ENCODE measurements at regions not wholly inside any gene's neighbourhood (a gene's known extent, or its start where the extent isn't known, plus 50 kb on each side); places are given as distances from the start of the nearest gene placed in this dataset.
A peak's percentile ranks its signal among the peaks of the same experiment; 100 is the strongest.

- H3K4me2 ChIP-seq (ENCODE audit: low read length), result no peak overlapping the region
- no peak overlapping the region for H3K18ac ChIP-seq (ENCODE audit: low read length)
- H3K4me3 ChIP-seq (ENCODE audit: low read length), result no peak overlapping the region
- no peak overlapping the region for H4K8ac ChIP-seq (ENCODE audit: low read depth, low read length)
- no peaks in the 10 kb centered on the region for H3K79me2 ChIP-seq (ENCODE audit: control insufficient read depth, insufficient read depth, low read length)
- H2BK5ac ChIP-seq (ENCODE audit: low read length), result no peak overlapping the region
- no peak overlapping the region for H3K27ac ChIP-seq (ENCODE audit: low read depth, low read length)
- no peak overlapping the region for H3K23ac ChIP-seq (ENCODE audit: low read length)
- H3K27me3 ChIP-seq (ENCODE audit: insufficient read depth, low read length, poor library complexity), result no peaks in the 10 kb centered on the region
- WGBS (ENCODE audit: extremely low coverage, insufficient coverage, low lambda C conversion rate), result no CpG with 5 or more reads among the region's 6 CpGs
- no peak overlapping the region for H3K9ac ChIP-seq (ENCODE audit: low read length)
- no peaks in the 10 kb centered on the region for H3K36me3 ChIP-seq (ENCODE audit: control insufficient read depth, insufficient read depth, low read length)
- H3K4me1 ChIP-seq (ENCODE audit: control insufficient read depth, low read depth, low read length), result no peaks in the 10 kb centered on the region
- DNase-seq, result no peak
- no peak overlapping the region for H3K56ac ChIP-seq (ENCODE audit: low read length)
- no peak overlapping the region for H4K5ac ChIP-seq (ENCODE audit: low read length)
- no peak overlapping the region for H2BK15ac ChIP-seq (replicated peaks; ENCODE audit: low read depth)
- H2BK120ac ChIP-seq (ENCODE audit: low read depth, low read length), result no peak overlapping the region
- H3K79me1 ChIP-seq (ENCODE audit: low read length), result no peaks in the 10 kb centered on the region
- H2AK5ac ChIP-seq (ENCODE audit: low read length), result no peak overlapping the region
- no peak overlapping the region for H3K4ac ChIP-seq (ENCODE audit: low read depth, low read length)
These were observed 61.3 kb upstream of the KCNE2 start for GRCh38 chr21:34302521-34302920.

GRCh38 chr21:34305605-34306604 is 57.9 kb upstream of the KCNE2 start:
- H3K9ac ChIP-seq (ENCODE audit: low read length), result no peak overlapping the region
- H4K8ac ChIP-seq (ENCODE audit: low read depth, low read length), result no peak overlapping the region
- H4K5ac ChIP-seq (ENCODE audit: low read length), result no peak overlapping the region
- no peak overlapping the region for H2AK5ac ChIP-seq (ENCODE audit: low read length)
- no peaks in the 10 kb centered on the region for H3K36me3 ChIP-seq (ENCODE audit: control insufficient read depth, insufficient read depth, low read length)
- H3K79me1 ChIP-seq (ENCODE audit: low read length), result no peaks in the 10 kb centered on the region
- 100% methylated on average over 4 of the region's 14 CpGs for WGBS (ENCODE audit: extremely low coverage, insufficient coverage, low lambda C conversion rate)
- no peak overlapping the region for H3K18ac ChIP-seq (ENCODE audit: low read length)
- no peak overlapping the region for H3K23ac ChIP-seq (ENCODE audit: low read length)
- no peak overlapping the region for H3K4ac ChIP-seq (ENCODE audit: low read depth, low read length)
- H2BK5ac ChIP-seq (ENCODE audit: low read length), result no peak overlapping the region
- no peaks in the 10 kb centered on the region for H3K27me3 ChIP-seq (ENCODE audit: insufficient read depth, low read length, poor library complexity)
- no peak for DNase-seq
- H3K79me2 ChIP-seq (ENCODE audit: control insufficient read depth, insufficient read depth, low read length), result no peaks in the 10 kb centered on the region
- no peak overlapping the region for H3K27ac ChIP-seq (ENCODE audit: low read depth, low read length)
- no peak overlapping the region for H3K4me3 ChIP-seq (ENCODE audit: low read length)
- H3K56ac ChIP-seq (ENCODE audit: low read length), result no peak overlapping the region
- H3K4me1 ChIP-seq (ENCODE audit: control insufficient read depth, low read depth, low read length), result no peaks in the 10 kb centered on the region
- H3K4me2 ChIP-seq (ENCODE audit: low read length), result no peak overlapping the region
- no peak overlapping the region for H2BK15ac ChIP-seq (replicated peaks; ENCODE audit: low read depth)
- no peak overlapping the region for H2BK120ac ChIP-seq (ENCODE audit: low read depth, low read length)

GRCh38 chr21:34307991-34308532 is 55.7 kb upstream of the KCNE2 start:
- no peak overlapping the region for H3K56ac ChIP-seq (ENCODE audit: low read length)
- no peak overlapping the region for H3K4me2 ChIP-seq (ENCODE audit: low read length)
- no peaks in the 10 kb centered on the region for H3K27me3 ChIP-seq (ENCODE audit: insufficient read depth, low read length, poor library complexity)
- no peak overlapping the region for H4K5ac ChIP-seq (ENCODE audit: low read length)
- H3K79me1 ChIP-seq (ENCODE audit: low read length), result no peaks in the 10 kb centered on the region
- no peaks in the 10 kb centered on the region for H3K36me3 ChIP-seq (ENCODE audit: control insufficient read depth, insufficient read depth, low read length)
- H3K4me1 ChIP-seq (ENCODE audit: control insufficient read depth, low read depth, low read length), result no peaks in the 10 kb centered on the region
- H2BK15ac ChIP-seq (replicated peaks; ENCODE audit: low read depth), result no peak overlapping the region
- H2BK5ac ChIP-seq (ENCODE audit: low read length), result no peak overlapping the region
- no peak overlapping the region for H4K8ac ChIP-seq (ENCODE audit: low read depth, low read length)
- no peak overlapping the region for H3K18ac ChIP-seq (ENCODE audit: low read length)
- no peak overlapping the region for H3K4ac ChIP-seq (ENCODE audit: low read depth, low read length)
- no peak overlapping the region for H2AK5ac ChIP-seq (ENCODE audit: low read length)
- H3K4me3 ChIP-seq (ENCODE audit: low read length), result no peak overlapping the region
- H3K79me2 ChIP-seq (ENCODE audit: control insufficient read depth, insufficient read depth, low read length), result no peaks in the 10 kb centered on the region
- no CpG with 5 or more reads among the region's 5 CpGs for WGBS (ENCODE audit: extremely low coverage, insufficient coverage, low lambda C conversion rate)
- no peak overlapping the region for H3K27ac ChIP-seq (ENCODE audit: low read depth, low read length)
- DNase-seq, result no peak
- no peak overlapping the region for H2BK120ac ChIP-seq (ENCODE audit: low read depth, low read length)
- H3K9ac ChIP-seq (ENCODE audit: low read length), result no peak overlapping the region
- no peak overlapping the region for H3K23ac ChIP-seq (ENCODE audit: low read length)

- no peaks in the 10 kb centered on the region for H3K4me1 ChIP-seq (ENCODE audit: control insufficient read depth, low read depth, low read length)
- H2BK5ac ChIP-seq (ENCODE audit: low read length), result no peak overlapping the region
- WGBS (ENCODE audit: extremely low coverage, insufficient coverage, low lambda C conversion rate), result no CpG with 5 or more reads among the region's 12 CpGs
- H2BK120ac ChIP-seq (ENCODE audit: low read depth, low read length), result no peak overlapping the region
- no peak for DNase-seq
- no peak overlapping the region for H4K8ac ChIP-seq (ENCODE audit: low read depth, low read length)
- H3K36me3 ChIP-seq (ENCODE audit: control insufficient read depth, insufficient read depth, low read length), result no peaks in the 10 kb centered on the region
- no peaks in the 10 kb centered on the region for H3K79me2 ChIP-seq (ENCODE audit: control insufficient read depth, insufficient read depth, low read length)
- H4K5ac ChIP-seq (ENCODE audit: low read length), result no peak overlapping the region
- no peak overlapping the region for H2BK15ac ChIP-seq (replicated peaks; ENCODE audit: low read depth)
- H3K4ac ChIP-seq (ENCODE audit: low read depth, low read length), result no peak overlapping the region
- H3K9ac ChIP-seq (ENCODE audit: low read length), result no peak overlapping the region
- no peak overlapping the region for H3K18ac ChIP-seq (ENCODE audit: low read length)
- no peaks in the 10 kb centered on the region for H3K79me1 ChIP-seq (ENCODE audit: low read length)
- H3K23ac ChIP-seq (ENCODE audit: low read length), result no peak overlapping the region
- no peaks in the 10 kb centered on the region for H3K27me3 ChIP-seq (ENCODE audit: insufficient read depth, low read length, poor library complexity)
- no peak overlapping the region for H3K4me3 ChIP-seq (ENCODE audit: low read length)
- no peak overlapping the region for H2AK5ac ChIP-seq (ENCODE audit: low read length)
- no peak overlapping the region for H3K27ac ChIP-seq (ENCODE audit: low read depth, low read length)
- H3K56ac ChIP-seq (ENCODE audit: low read length), result no peak overlapping the region
- H3K4me2 ChIP-seq (ENCODE audit: low read length), result no peak overlapping the region
These were observed 52.1 kb upstream of the KCNE2 start for GRCh38 chr21:34311561-34312330.

GRCh38 chr21:34313116-34313515 is 50.7 kb upstream of the KCNE2 start:
- Histone ChIP-seq H3K36me3 (ENCODE audit: control insufficient read depth, insufficient read depth, low read length) (no peaks in the 10 kb centered on the region), H3K27me3 (ENCODE audit: insufficient read depth, low read length, poor library complexity) (no peaks in the 10 kb centered on the region), H3K18ac (ENCODE audit: low read length) (no peak overlapping the region), H4K8ac (ENCODE audit: low read depth, low read length) (no peak overlapping the region), H3K79me1 (ENCODE audit: low read length) (no peaks in the 10 kb centered on the region), H3K9ac (ENCODE audit: low read length) (no peak overlapping the region), H3K27ac (ENCODE audit: low read depth, low read length) (no peak overlapping the region), H3K56ac (ENCODE audit: low read length) (no peak overlapping the region), H2BK5ac (ENCODE audit: low read length) (no peak overlapping the region), H2BK120ac (ENCODE audit: low read depth, low read length) (no peak overlapping the region), H3K79me2 (ENCODE audit: control insufficient read depth, insufficient read depth, low read length) (no peaks in the 10 kb centered on the region), H3K4me2 (ENCODE audit: low read length) (no peak overlapping the region), H3K4me3 (ENCODE audit: low read length) (no peak overlapping the region), H3K23ac (ENCODE audit: low read length) (no peak overlapping the region), H2BK15ac (replicated peaks; ENCODE audit: low read depth) (no peak overlapping the region), H3K4ac (ENCODE audit: low read depth, low read length) (no peak overlapping the region), H2AK5ac (ENCODE audit: low read length) (no peak overlapping the region), H4K5ac (ENCODE audit: low read length) (no peak overlapping the region), H3K4me1 (ENCODE audit: control insufficient read depth, low read depth, low read length) (no peaks in the 10 kb centered on the region)
- DNase-seq, result peak; percentile 22
- WGBS (ENCODE audit: extremely low coverage, insufficient coverage, low lambda C conversion rate), result no CpG with 5 or more reads among the region's 1 CpG

All from mesendoderm (in vitro differentiated cells).